Hepatocyte (in vitro differentiated cells): ENCODE measurements at regions not wholly inside any gene's neighbourhood (a gene's known extent, or its start where the extent isn't known, plus 50 kb on each side); places are given as distances from the start of the nearest gene placed in this dataset.
"Not testable (repeated sequence)": the region's sequence is repeated elsewhere in the genome, so short reads cannot be mapped to it uniquely, and the experiment has no call there.

Experiments used
- DNase-seq: peaks from one replicate; pipeline ENCODE4 v3.0.0-alpha.2; 2016; ENCODE audit warnings: low spot score
- H2AFZ ChIP-seq: fragments of 200-600 bp; sonication (generic); 2 replicates; pipeline ENCODE4 v1.6.0; 2016; ENCODE audit warnings: antibody characterized with exemption, mild to moderate bottlenecking
- H3K27ac ChIP-seq: fragments of 200-600 bp; sonication (generic); 2 replicates; pipeline ENCODE4 v1.5.1; 2016; ENCODE audit warnings: mild to moderate bottlenecking
- H3K27me3 ChIP-seq: fragments of 200-600 bp; sonication (generic); 2 replicates; pipeline ENCODE4 v1.6.1; 2016
- H3K36me3 ChIP-seq: fragments of 200-600 bp; sonication (generic); replicated peaks from 2 replicates; pipeline ENCODE4 v1.5.1; 2016; ENCODE audit warnings: low read depth; ENCODE audit not compliant: insufficient read depth
- H3K4me1 ChIP-seq: fragments of 200-600 bp; sonication (generic); 2 replicates; pipeline ENCODE4 v1.5.1; 2016; ENCODE audit warnings: mild to moderate bottlenecking, moderate library complexity; ENCODE audit not compliant: insufficient read depth
- H3K4me2 ChIP-seq: fragments of 200-600 bp; sonication (generic); 2 replicates; pipeline ENCODE4 v1.6.0; 2016
- H3K4me3 ChIP-seq: fragments of 200-600 bp; sonication (generic); 2 replicates; pipeline ENCODE4 v1.5.1; 2016; ENCODE audit warnings: mild to moderate bottlenecking
- H3K79me2 ChIP-seq: fragments of 200-600 bp; sonication (generic); 2 replicates; pipeline ENCODE4 v1.6.0; 2017; ENCODE audit warnings: mild to moderate bottlenecking
- H3K9me2 ChIP-seq: fragments of 200-600 bp; sonication (generic); replicated peaks from 2 replicates; pipeline ENCODE4 v1.6.0; 2017; ENCODE audit warnings: mild to moderate bottlenecking; ENCODE audit not compliant: insufficient read depth
- H3K9me3 ChIP-seq: fragments of 200-600 bp; sonication (generic); 2 replicates; pipeline ENCODE4 v1.5.1; 2016; ENCODE audit warnings: low read depth, mild to moderate bottlenecking
- H4K20me1 ChIP-seq: fragments of 200-600 bp; sonication (generic); 2 replicates; pipeline ENCODE4 v1.6.0; 2016; ENCODE audit warnings: mild to moderate bottlenecking; ENCODE audit not compliant: insufficient read depth, poor library complexity, severe bottlenecking
- CTCF ChIP-seq: fragments of 200-600 bp; sonication (generic); IDR thresholded peaks from 2 replicates; pipeline ENCODE4 v1.5.1; 2016; ENCODE audit warnings: antibody characterized with exemption, mild to moderate bottlenecking; ENCODE audit not compliant: poor library complexity
- EZH2 ChIP-seq: fragments of 200-600 bp; sonication (generic); IDR thresholded peaks from 2 replicates; pipeline ENCODE4 v1.6.1; 2016; ENCODE audit warnings: antibody characterized with exemption, mild to moderate bottlenecking, borderline replicate concordance
- EZH2phosphoT487 ChIP-seq: fragments of 200-600 bp; sonication (generic); IDR thresholded peaks from one replicate; pipeline ENCODE4 v1.6.1; 2018; ENCODE audit warnings: antibody characterized with exemption, mild to moderate bottlenecking, low read depth, moderate library complexity; ENCODE audit not compliant: unreplicated experiment, severe bottlenecking
- WGBS: methylation state at CpG from one replicate; pipeline ENCODE4 v1.1.6; 2016; ENCODE audit warnings: low lambda C conversion rate; ENCODE audit errors: missing lambda C conversion rate; 5-methylcytosine and 5-hydroxymethylcytosine counted together

DNA sequence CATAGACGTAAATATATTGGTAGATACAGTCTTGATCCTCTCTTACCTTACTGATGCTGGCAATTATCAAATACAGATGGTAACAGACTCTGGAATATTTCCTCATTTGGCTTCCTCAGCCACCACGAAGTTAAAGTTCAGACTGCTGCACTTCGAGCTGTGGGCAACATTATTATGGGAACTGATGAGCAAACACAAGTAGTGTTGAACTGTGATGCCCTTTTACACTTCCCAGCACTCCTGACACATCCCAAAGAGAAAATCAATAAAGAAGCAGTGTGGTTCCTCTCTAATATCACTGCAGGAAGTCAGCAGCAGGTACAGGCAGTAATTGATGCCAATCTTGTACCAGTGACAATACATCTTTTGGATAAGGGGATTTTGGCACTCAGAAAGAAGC, 162.7 kb upstream of the NT5E start:
- Histone ChIP-seq H3K27ac (no peak overlapping the region), H3K9me3 (no peaks in the 10 kb centered on the region), H3K36me3 (no peaks in the 10 kb centered on the region), H2AFZ (no peak overlapping the region), H3K79me2 (no peaks in the 10 kb centered on the region), H3K9me2 (no peaks in the 10 kb centered on the region), H3K4me3 (no peak overlapping the region), H3K4me2 (no peak overlapping the region), H3K4me1 (no peaks in the 10 kb centered on the region), H3K27me3 (no peaks in the 10 kb centered on the region), H4K20me1 (no peaks in the 10 kb centered on the region)
- WGBS: 79% methylated on average over 3 of the region's 3 CpGs
- TF ChIP-seq EZH2 (no peak), CTCF (no peak), EZH2phosphoT487 (no peak)
- DNase-seq: no peak

GRCh38 chr6:85286507-85286906, 163.4 kb upstream of the NT5E start:
- not testable (repeated sequence) for H4K20me1 ChIP-seq, H2AFZ ChIP-seq, H3K9me3 ChIP-seq, H3K36me3 ChIP-seq, DNase-seq, H3K27me3 ChIP-seq, H3K79me2 ChIP-seq, H3K4me1 ChIP-seq, H3K4me3 ChIP-seq, H3K4me2 ChIP-seq, H3K27ac ChIP-seq, H3K9me2 ChIP-seq

GRCh38 chr6:85285934-85286333, 163.9 kb upstream of the NT5E start:
- no peaks in the 10 kb centered on the region for H3K36me3 ChIP-seq
- no peaks in the 10 kb centered on the region for H3K79me2 ChIP-seq
- no peaks in the 10 kb centered on the region for H4K20me1 ChIP-seq
- no peaks in the 10 kb centered on the region for H3K9me3 ChIP-seq
- H3K4me2 ChIP-seq: no peak overlapping the region
- H3K4me3 ChIP-seq: no peak overlapping the region
- H3K4me1 ChIP-seq: no peaks in the 10 kb centered on the region
- H3K27ac ChIP-seq: no peak overlapping the region
- no peak for DNase-seq
- H3K9me2 ChIP-seq: no peaks in the 10 kb centered on the region
- WGBS: 88% methylated on average over 15 of the region's 22 CpGs
- TF ChIP-seq CTCF: no peak
- no peak for TF ChIP-seq EZH2phosphoT487
- no peak for TF ChIP-seq EZH2
- no peaks in the 10 kb centered on the region for H3K27me3 ChIP-seq
- no peak overlapping the region for H2AFZ ChIP-seq

GRCh38 chr6:85285114-85285513, 164.8 kb upstream of the NT5E start:
- DNase-seq: no peak
- 86% methylated on average over 6 of the region's 6 CpGs for WGBS
- Histone ChIP-seq H3K36me3 (no peaks in the 10 kb centered on the region), H3K4me1 (no peaks in the 10 kb centered on the region), H3K9me2 (no peaks in the 10 kb centered on the region), H3K27ac (no peak overlapping the region), H3K4me2 (no peak overlapping the region), H3K9me3 (no peaks in the 10 kb centered on the region), H3K27me3 (no peaks in the 10 kb centered on the region), H2AFZ (no peak overlapping the region), H3K79me2 (no peaks in the 10 kb centered on the region), H4K20me1 (no peaks in the 10 kb centered on the region), H3K4me3 (no peak overlapping the region)
- TF ChIP-seq EZH2phosphoT487 (no peak), CTCF (no peak), EZH2 (no peak)
